Immature natural killer cell (primary cell): ENCODE measurements at regions not wholly inside any gene's neighbourhood (a gene's known extent, or its start where the extent isn't known, plus 50 kb on each side); places are given as distances from the start of the nearest gene placed in this dataset.
"Not testable (repeated sequence)": the region's sequence is repeated elsewhere in the genome, so short reads cannot be mapped to it uniquely, and the experiment has no call there.

Source experiments
- DNase-seq, 3 donors: peaks; one replicate each; pipeline ENCODE4 v3.0.0; 2022; ENCODE audit warnings: mixed read lengths in 1 of 3
- H3K27ac Mint-ChIP-seq, 6 donors: one replicate each; pipeline ENCODE4 v1.8.0; 2020; ENCODE audit warnings: mixed read lengths in 6 of 6, mild to moderate bottlenecking in 5 of 6, inconsistent platforms in 4 of 6, moderate library complexity in 3 of 6
- H3K27me3 Mint-ChIP-seq, 3 donors: one replicate each; pipeline ENCODE4 v1.8.0; 2020 to 2021; ENCODE audit warnings: low read depth in 3 of 3, mild to moderate bottlenecking in 3 of 3, mixed read lengths in 3 of 3, moderate library complexity in 3 of 3, inconsistent platforms in 1 of 3
- H3K36me3 Mint-ChIP-seq, 3 donors: one replicate each; pipeline ENCODE4 v1.8.0; 2020; ENCODE audit warnings: mixed read lengths in 3 of 3, inconsistent platforms in 2 of 3, mild to moderate bottlenecking in 2 of 3
- H3K4me1 Mint-ChIP-seq, 2 donors: one replicate each; pipeline ENCODE4 v1.8.0; 2020; ENCODE audit warnings: inconsistent platforms in 2 of 2, mild to moderate bottlenecking in 2 of 2, mixed read lengths in 2 of 2, moderate library complexity in 1 of 2
- H3K4me3 Mint-ChIP-seq, 5 donors: one replicate each; pipeline ENCODE4 v1.8.0; 2020; ENCODE audit warnings: mild to moderate bottlenecking in 5 of 5, mixed read lengths in 5 of 5, inconsistent platforms in 3 of 5, moderate library complexity in 3 of 5
- H3K9me3 Mint-ChIP-seq, 6 donors: one replicate each; pipeline ENCODE4 v1.8.0; 2020; ENCODE audit warnings: mild to moderate bottlenecking in 6 of 6, mixed read lengths in 6 of 6, inconsistent platforms in 4 of 6, moderate library complexity in 3 of 6

GRCh38 chr3:145387211-145387610 is 773.8 kb downstream of the PLOD2 start:
- no peaks in the 10 kb centered on the region for H3K4me1 Mint-ChIP-seq
- H3K4me3 Mint-ChIP-seq: no peak overlapping the region
- no peaks in the 10 kb centered on the region for H3K36me3 Mint-ChIP-seq
- no peak for DNase-seq
- H3K27ac Mint-ChIP-seq: no peak overlapping the region
- H3K9me3 Mint-ChIP-seq: peaks cover 10 to 38% (median 30%) of the 10 kb centered on the region in 6 donors
- H3K27me3 Mint-ChIP-seq: peaks cover 0 to 3% (median 0%) of the 10 kb centered on the region in 3 donors

GRCh38 chr3:145395421-145395820 is 765.6 kb downstream of the PLOD2 start:
- Mint-ChIP-seq H3K4me1 (no peaks in the 10 kb centered on the region), H3K9me3 (peaks cover 7 to 49% (median 21%) of the 10 kb centered on the region in 6 donors), H3K36me3 (no peaks in the 10 kb centered on the region), H3K4me3 (no peak overlapping the region), H3K27ac (no peak overlapping the region), H3K27me3 (no peaks in the 10 kb centered on the region)
- DNase-seq: no peak

GRCh38 chr3:145411605-145412004 is 749.4 kb downstream of the PLOD2 start:
- Mint-ChIP-seq H3K4me1 (no peaks in the 10 kb centered on the region), H3K9me3 (peaks cover 6 to 49% (median 23%) of the 10 kb centered on the region in 6 donors), H3K27me3 (peaks cover 0 to 1% (median 0%) of the 10 kb centered on the region in 3 donors), H3K36me3 (no peaks in the 10 kb centered on the region), H3K4me3 (no peak overlapping the region), H3K27ac (no peak overlapping the region)
- DNase-seq: no peak

GRCh38 chr3:145417678-145418077 is 743.3 kb downstream of the PLOD2 start:
- no peak overlapping the region for H3K4me3 Mint-ChIP-seq
- no peaks in the 10 kb centered on the region for H3K36me3 Mint-ChIP-seq
- DNase-seq: no peak
- no peaks in the 10 kb centered on the region for H3K27me3 Mint-ChIP-seq
- no peak overlapping the region for H3K27ac Mint-ChIP-seq
- H3K9me3 Mint-ChIP-seq: peaks cover 5 to 38% (median 13%) of the 10 kb centered on the region in 6 donors
- H3K4me1 Mint-ChIP-seq: no peaks in the 10 kb centered on the region

GRCh38 chr3:145422556-145422955 is 738.4 kb downstream of the PLOD2 start:
- Mint-ChIP-seq H3K4me3 (no peak overlapping the region), H3K9me3 (peaks cover 9 to 31% (median 14%) of the 10 kb centered on the region in 6 donors), H3K36me3 (no peaks in the 10 kb centered on the region), H3K27ac (no peak overlapping the region), H3K27me3 (no peaks in the 10 kb centered on the region), H3K4me1 (no peaks in the 10 kb centered on the region)
- no peak for DNase-seq

GRCh38 chr3:145427355-145427754 is 733.6 kb downstream of the PLOD2 start:
- no peaks in the 10 kb centered on the region for H3K4me1 Mint-ChIP-seq
- H3K9me3 Mint-ChIP-seq: peaks cover 8 to 25% (median 12%) of the 10 kb centered on the region in 6 donors
- no peak for DNase-seq
- H3K36me3 Mint-ChIP-seq: no peaks in the 10 kb centered on the region
- no peak overlapping the region for H3K4me3 Mint-ChIP-seq
- H3K27me3 Mint-ChIP-seq: peaks cover 0 to 1% (median 0%) of the 10 kb centered on the region in 3 donors
- H3K27ac Mint-ChIP-seq: no peak overlapping the region

- H3K27ac Mint-ChIP-seq: no peak overlapping the region
- H3K36me3 Mint-ChIP-seq: no peaks in the 10 kb centered on the region
- no peak for DNase-seq
- no peaks in the 10 kb centered on the region for H3K4me1 Mint-ChIP-seq
- H3K27me3 Mint-ChIP-seq: peaks cover 0 to 1% (median 0%) of the 10 kb centered on the region in 3 donors
- H3K4me3 Mint-ChIP-seq: no peak overlapping the region
- peaks cover 2 to 25% (median 10%) of the 10 kb centered on the region in 6 donors for H3K9me3 Mint-ChIP-seq
These were observed 731.4 kb downstream of the PLOD2 start for GRCh38 chr3:145429546-145429945.

- Mint-ChIP-seq H3K27me3 (no peaks in the 10 kb centered on the region), H3K9me3 (peaks cover 0 to 27% (median 17%) of the 10 kb centered on the region in 6 donors), H3K4me3 (no peak overlapping the region), H3K27ac (no peak overlapping the region), H3K4me1 (no peaks in the 10 kb centered on the region), H3K36me3 (no peaks in the 10 kb centered on the region)
- no peak for DNase-seq
These were observed 712.5 kb downstream of the PLOD2 start for GRCh38 chr3:145448436-145448835.

- H3K9me3 Mint-ChIP-seq: peaks cover 0 to 32% (median 11%) of the 10 kb centered on the region in 6 donors
These were observed 710.8 kb downstream of the PLOD2 start for GRCh38 chr3:145450018-145450682.

GRCh38 chr3:145457825-145458552 is 703.0 kb downstream of the PLOD2 start:
- Mint-ChIP-seq H3K27me3 (no peaks in the 10 kb centered on the region), H3K4me1 (no peaks in the 10 kb centered on the region), H3K27ac (no peak overlapping the region), H3K9me3 (peaks cover 0 to 13% (median 3%) of the 10 kb centered on the region in 6 donors), H3K36me3 (no peaks in the 10 kb centered on the region), H3K4me3 (no peak overlapping the region)
- DNase-seq: no peak

More at GRCh38 chr3:145450018-145450682, 710.8 kb downstream of the PLOD2 start:
- Mint-ChIP-seq H3K27me3 (no peaks in the 10 kb centered on the region), H3K27ac (no peak overlapping the region), H3K4me1 (no peaks in the 10 kb centered on the region), H3K36me3 (no peaks in the 10 kb centered on the region), H3K4me3 (no peak overlapping the region)
- DNase-seq: no peak

GRCh38 chr3:145459681-145460080 is 701.3 kb downstream of the PLOD2 start:
- H3K27me3 Mint-ChIP-seq, H3K4me3 Mint-ChIP-seq, H3K4me1 Mint-ChIP-seq, DNase-seq, H3K36me3 Mint-ChIP-seq, H3K9me3 Mint-ChIP-seq, H3K27ac Mint-ChIP-seq: not testable (repeated sequence)

- Mint-ChIP-seq H3K27ac (no peak overlapping the region), H3K4me3 (no peak overlapping the region), H3K36me3 (peaks cover 0 to 5% (median 0%) of the 10 kb centered on the region in 3 donors), H3K27me3 (no peaks in the 10 kb centered on the region), H3K4me1 (no peaks in the 10 kb centered on the region), H3K9me3 (peaks cover 5 to 35% (median 29%) of the 10 kb centered on the region in 6 donors)
- DNase-seq: no peak
These were observed 689.0 kb downstream of the PLOD2 start for GRCh38 chr3:145471976-145472375.

- H3K9me3 Mint-ChIP-seq: peaks cover 2 to 52% (median 31%) of the 10 kb centered on the region in 6 donors
- H3K4me1 Mint-ChIP-seq, H3K27ac Mint-ChIP-seq, H3K27me3 Mint-ChIP-seq, H3K4me3 Mint-ChIP-seq, H3K36me3 Mint-ChIP-seq, DNase-seq: not testable (repeated sequence)
These were observed 678.2 kb downstream of the PLOD2 start for GRCh38 chr3:145482735-145483134.

GRCh38 chr3:145483992-145484391 is 677.0 kb downstream of the PLOD2 start:
- no peaks in the 10 kb centered on the region for H3K4me1 Mint-ChIP-seq
- no peak overlapping the region for H3K4me3 Mint-ChIP-seq
- H3K9me3 Mint-ChIP-seq: peaks cover 0 to 43% (median 25%) of the 10 kb centered on the region in 6 donors
- H3K27me3 Mint-ChIP-seq: peaks cover 0 to 2% (median 1%) of the 10 kb centered on the region in 3 donors
- H3K27ac Mint-ChIP-seq: no peak overlapping the region
- DNase-seq: no peak
- peaks cover 0 to 5% (median 0%) of the 10 kb centered on the region in 3 donors for H3K36me3 Mint-ChIP-seq
